ENCODE measurements at regions not wholly inside any gene's neighbourhood (a gene's known extent, or its start where the extent isn't known, plus 50 kb on each side); places are given as distances from the start of the nearest gene placed in this dataset.

- no peaks in the 10 kb centered on the region for H3K9me3 ChIP-seq (ENCODE audit: control insufficient read depth in 2 of 2, insufficient read depth in 1 of 2, low read depth in 1 of 2, low read length in 1 of 2)
- 25 to 42% (median 27%) methylated on average over 1 of the region's 1 CpG for WGBS, 3 donors
- no peak for FAIRE-seq
These were observed 596.5 kb upstream of the MIR17HG start for GRCh38 chr13:90751026-90751425.

DNA sequence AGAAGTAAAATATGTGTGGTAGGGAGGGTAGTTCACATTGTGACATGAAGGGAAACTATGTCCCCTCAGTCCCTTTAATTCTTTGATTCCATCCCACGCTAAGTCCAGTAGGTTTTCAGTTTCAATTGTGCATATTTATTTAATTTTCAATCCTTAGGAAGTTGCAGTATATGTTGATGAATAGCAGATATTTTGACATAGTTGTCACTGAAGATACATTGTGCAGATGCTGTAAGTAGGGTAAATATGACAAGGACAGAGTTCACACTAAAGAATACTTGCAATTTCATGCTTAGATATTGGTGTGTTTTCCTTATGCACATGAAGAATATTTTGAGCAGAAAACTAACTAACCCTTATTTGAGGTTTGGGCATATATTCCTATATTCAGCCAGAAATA is 595.4 kb upstream of the MIR17HG start:
- H3K27ac ChIP-seq (ENCODE audit: low read depth in 1 of 3, low read length in 2 of 3): no peak overlapping the region
- no peak for FAIRE-seq
- WGBS, 3 donors: 67 to 74% (median 72%) methylated on average over 1 of the region's 1 CpG
- H3K36me3 ChIP-seq (ENCODE audit: control insufficient read depth in 3 of 3, insufficient read depth in 2 of 3, low read depth in 1 of 3, low read length in 3 of 3): no peaks in the 10 kb centered on the region
- no peak overlapping the region for H3K4me3 ChIP-seq (ENCODE audit: low read depth in 1 of 3, low read length in 3 of 3)
- no peaks in the 10 kb centered on the region for H3K9me3 ChIP-seq (ENCODE audit: control insufficient read depth in 2 of 2, insufficient read depth in 1 of 2, low read depth in 1 of 2, low read length in 1 of 2)
- no peaks in the 10 kb centered on the region for H3K4me1 ChIP-seq (ENCODE audit: control insufficient read depth in 3 of 3, insufficient read depth in 2 of 3, low read depth in 1 of 3, low read length in 2 of 3)
- no peaks in the 10 kb centered on the region for H3K27me3 ChIP-seq (ENCODE audit: control insufficient read depth in 3 of 3, insufficient read depth in 3 of 3, low read length in 3 of 3)
- DNase-seq: no peak

More at GRCh38 chr13:90751026-90751425, 596.5 kb upstream of the MIR17HG start:
- DNase-seq: no peak
- H3K4me3 ChIP-seq (ENCODE audit: low read depth in 1 of 3, low read length in 3 of 3): no peak overlapping the region
- H3K27me3 ChIP-seq (ENCODE audit: control insufficient read depth in 3 of 3, insufficient read depth in 3 of 3, low read length in 3 of 3): no peaks in the 10 kb centered on the region
- H3K4me1 ChIP-seq (ENCODE audit: control insufficient read depth in 3 of 3, insufficient read depth in 2 of 3, low read depth in 1 of 3, low read length in 2 of 3): no peaks in the 10 kb centered on the region
- H3K36me3 ChIP-seq (ENCODE audit: control insufficient read depth in 3 of 3, insufficient read depth in 2 of 3, low read depth in 1 of 3, low read length in 3 of 3): no peaks in the 10 kb centered on the region
- H3K27ac ChIP-seq (ENCODE audit: low read depth in 1 of 3, low read length in 2 of 3): no peak overlapping the region

DNA sequence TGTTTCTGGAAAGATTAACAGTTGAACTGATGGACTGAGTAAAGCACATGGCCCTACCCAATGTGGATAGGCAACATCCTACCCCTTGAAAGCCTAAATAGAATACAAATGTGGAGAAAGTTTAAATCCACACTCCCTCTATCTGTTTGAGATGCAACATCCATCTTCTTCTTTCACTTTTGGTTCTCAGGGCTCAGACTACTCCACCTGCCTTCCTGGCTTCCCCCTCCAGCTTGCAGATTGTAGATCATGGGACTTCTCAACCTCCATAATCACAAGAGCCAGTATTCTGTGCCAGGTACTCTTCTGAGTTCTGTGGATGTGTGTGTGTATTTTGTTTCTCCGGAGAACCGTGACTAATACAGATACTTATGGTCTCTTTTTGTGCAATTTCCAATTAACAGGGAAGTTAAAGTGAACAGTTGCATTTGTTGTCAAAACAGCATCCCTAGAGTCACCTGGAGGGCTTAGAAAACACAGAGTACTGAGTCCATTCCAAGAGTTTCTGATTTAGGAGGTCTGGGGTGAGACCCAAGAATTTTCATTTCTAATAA is 590.3 kb upstream of the MIR17HG start:
- WGBS, 3 donors: 73 to 85% (median 83%) methylated on average over 2 of the region's 2 CpGs
- Histone ChIP-seq H3K27me3 (ENCODE audit: control insufficient read depth in 3 of 3, insufficient read depth in 3 of 3, low read length in 3 of 3) (no peaks in the 10 kb centered on the region), H3K9me3 (ENCODE audit: control insufficient read depth in 2 of 2, insufficient read depth in 1 of 2, low read depth in 1 of 2, low read length in 1 of 2) (no peaks in the 10 kb centered on the region), H3K36me3 (ENCODE audit: control insufficient read depth in 3 of 3, insufficient read depth in 2 of 3, low read depth in 1 of 3, low read length in 3 of 3) (no peaks in the 10 kb centered on the region), H3K27ac (ENCODE audit: low read depth in 1 of 3, low read length in 2 of 3) (no peak overlapping the region), H3K4me1 (ENCODE audit: control insufficient read depth in 3 of 3, insufficient read depth in 2 of 3, low read depth in 1 of 3, low read length in 2 of 3) (no peaks in the 10 kb centered on the region), H3K4me3 (ENCODE audit: low read depth in 1 of 3, low read length in 3 of 3) (no peak overlapping the region)
- DNase-seq: no peak
- no peak for FAIRE-seq

- Histone ChIP-seq H3K27ac (ENCODE audit: low read depth in 1 of 3, low read length in 2 of 3) (no peak overlapping the region), H3K9me3 (ENCODE audit: control insufficient read depth in 2 of 2, insufficient read depth in 1 of 2, low read depth in 1 of 2, low read length in 1 of 2) (no peaks in the 10 kb centered on the region), H3K36me3 (ENCODE audit: control insufficient read depth in 3 of 3, insufficient read depth in 2 of 3, low read depth in 1 of 3, low read length in 3 of 3) (no peaks in the 10 kb centered on the region), H3K4me3 (ENCODE audit: low read depth in 1 of 3, low read length in 3 of 3) (no peak overlapping the region), H3K4me1 (ENCODE audit: control insufficient read depth in 3 of 3, insufficient read depth in 2 of 3, low read depth in 1 of 3, low read length in 2 of 3) (no peaks in the 10 kb centered on the region), H3K27me3 (ENCODE audit: control insufficient read depth in 3 of 3, insufficient read depth in 3 of 3, low read length in 3 of 3) (no peaks in the 10 kb centered on the region)
- WGBS, 3 donors: 60 to 92% (median 80%) methylated on average over 1 of the region's 1 CpG
- DNase-seq: no peak
- no peak for FAIRE-seq
These were observed 586.8 kb upstream of the MIR17HG start for GRCh38 chr13:90760639-90761038.

DNA sequence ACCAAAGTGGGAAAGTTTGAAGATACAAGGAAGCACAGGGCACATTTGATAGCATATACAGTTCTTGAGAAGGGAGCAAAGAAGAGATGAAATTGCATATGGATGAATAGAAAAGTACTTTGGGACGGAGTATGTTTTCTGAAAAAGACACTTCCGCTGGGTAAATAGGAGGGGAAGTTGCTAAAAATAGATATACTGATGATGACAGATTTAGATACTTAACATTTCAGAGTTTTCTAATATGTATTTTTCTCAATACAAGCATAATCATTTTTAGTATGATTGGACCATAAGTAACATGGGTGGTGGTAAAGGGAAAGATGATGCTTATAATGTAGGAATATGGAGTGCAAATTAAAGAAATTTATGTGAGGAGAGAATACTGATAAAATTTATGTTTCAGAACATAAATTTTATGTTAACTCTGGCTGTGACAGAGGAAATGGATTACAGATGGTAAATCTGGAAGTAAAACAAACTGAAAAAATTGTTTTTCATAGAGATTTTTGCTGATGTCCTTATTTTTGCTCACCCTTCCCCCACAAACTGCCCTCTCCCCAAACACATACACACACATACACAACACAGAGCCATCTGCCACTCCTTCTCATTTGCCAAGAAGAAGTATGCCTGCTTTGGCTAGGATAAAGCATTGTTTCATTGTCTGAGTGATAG is 583.9 kb upstream of the MIR17HG start:
- Histone ChIP-seq H3K4me3 (ENCODE audit: low read depth in 1 of 3, low read length in 3 of 3) (no peak overlapping the region), H3K36me3 (ENCODE audit: control insufficient read depth in 3 of 3, insufficient read depth in 2 of 3, low read depth in 1 of 3, low read length in 3 of 3) (no peaks in the 10 kb centered on the region), H3K9me3 (ENCODE audit: control insufficient read depth in 2 of 2, insufficient read depth in 1 of 2, low read depth in 1 of 2, low read length in 1 of 2) (no peaks in the 10 kb centered on the region), H3K4me1 (ENCODE audit: control insufficient read depth in 3 of 3, insufficient read depth in 2 of 3, low read depth in 1 of 3, low read length in 2 of 3) (no peaks in the 10 kb centered on the region), H3K27ac (ENCODE audit: low read depth in 1 of 3, low read length in 2 of 3) (no peak overlapping the region), H3K27me3 (ENCODE audit: control insufficient read depth in 3 of 3, insufficient read depth in 3 of 3, low read length in 3 of 3) (no peaks in the 10 kb centered on the region)
- 44 to 81% (median 45%) methylated on average over 2 of the region's 2 CpGs for WGBS, 3 donors
- DNase-seq (no peak), FAIRE-seq (no peak)

- Histone ChIP-seq H3K27ac (ENCODE audit: low read depth in 1 of 3, low read length in 2 of 3) (no peak overlapping the region), H3K36me3 (ENCODE audit: control insufficient read depth in 3 of 3, insufficient read depth in 2 of 3, low read depth in 1 of 3, low read length in 3 of 3) (no peaks in the 10 kb centered on the region), H3K4me3 (ENCODE audit: low read depth in 1 of 3, low read length in 3 of 3) (no peak overlapping the region), H3K27me3 (ENCODE audit: control insufficient read depth in 3 of 3, insufficient read depth in 3 of 3, low read length in 3 of 3) (no peaks in the 10 kb centered on the region), H3K9me3 (ENCODE audit: control insufficient read depth in 2 of 2, insufficient read depth in 1 of 2, low read depth in 1 of 2, low read length in 1 of 2) (no peaks in the 10 kb centered on the region), H3K4me1 (ENCODE audit: control insufficient read depth in 3 of 3, insufficient read depth in 2 of 3, low read depth in 1 of 3, low read length in 2 of 3) (no peaks in the 10 kb centered on the region)
- DNase-seq (no peak), FAIRE-seq (no peak)
- WGBS, 3 donors: 61 to 78% (median 70%) methylated on average over 1 of the region's 1 CpG
These were observed 581.0 kb upstream of the MIR17HG start for GRCh38 chr13:90766386-90766902.

DNA sequence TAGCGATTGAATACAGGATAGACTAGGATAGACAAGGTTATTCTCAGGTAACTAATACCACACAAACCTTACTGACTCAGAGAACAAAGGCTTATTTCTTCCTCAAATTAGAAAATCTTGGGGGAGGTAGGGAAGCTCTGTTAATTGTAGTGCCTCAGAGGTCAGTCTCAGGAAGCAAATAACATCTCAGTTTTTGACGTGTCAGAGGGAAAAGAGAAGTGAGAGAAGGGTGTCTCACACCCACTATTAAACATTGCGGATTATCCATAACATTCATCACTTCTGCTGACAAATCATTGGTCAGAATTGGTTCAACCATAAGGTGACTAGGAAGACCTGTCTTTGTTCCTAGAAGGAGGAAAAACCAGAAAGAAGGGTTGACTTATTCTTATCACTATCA is 579.4 kb upstream of the MIR17HG start:
- H3K9me3 ChIP-seq (ENCODE audit: control insufficient read depth in 2 of 2, insufficient read depth in 1 of 2, low read depth in 1 of 2, low read length in 1 of 2): no peaks in the 10 kb centered on the region
- FAIRE-seq: no peak
- no peaks in the 10 kb centered on the region for H3K36me3 ChIP-seq (ENCODE audit: control insufficient read depth in 3 of 3, insufficient read depth in 2 of 3, low read depth in 1 of 3, low read length in 3 of 3)
- H3K4me3 ChIP-seq (ENCODE audit: low read depth in 1 of 3, low read length in 3 of 3): no peak overlapping the region
- 72 to 81% (median 77%) methylated on average over 3 of the region's 3 CpGs for WGBS, 3 donors
- H3K27ac ChIP-seq (ENCODE audit: low read depth in 1 of 3, low read length in 2 of 3): no peak overlapping the region
- H3K27me3 ChIP-seq (ENCODE audit: control insufficient read depth in 3 of 3, insufficient read depth in 3 of 3, low read length in 3 of 3): no peaks in the 10 kb centered on the region
- H3K4me1 ChIP-seq (ENCODE audit: control insufficient read depth in 3 of 3, insufficient read depth in 2 of 3, low read depth in 1 of 3, low read length in 2 of 3): no peaks in the 10 kb centered on the region
- DNase-seq: no peak

GRCh38 chr13:90769387-90769786 is 578.1 kb upstream of the MIR17HG start:
- H3K27me3 ChIP-seq (ENCODE audit: control insufficient read depth in 3 of 3, insufficient read depth in 3 of 3, low read length in 3 of 3): no peaks in the 10 kb centered on the region
- FAIRE-seq (no peak), DNase-seq (no peak)
- H3K27ac ChIP-seq (ENCODE audit: low read depth in 1 of 3, low read length in 2 of 3): no peak overlapping the region
- no peaks in the 10 kb centered on the region for H3K36me3 ChIP-seq (ENCODE audit: control insufficient read depth in 3 of 3, insufficient read depth in 2 of 3, low read depth in 1 of 3, low read length in 3 of 3)
- H3K4me3 ChIP-seq (ENCODE audit: low read depth in 1 of 3, low read length in 3 of 3): no peak overlapping the region
- H3K4me1 ChIP-seq (ENCODE audit: control insufficient read depth in 3 of 3, insufficient read depth in 2 of 3, low read depth in 1 of 3, low read length in 2 of 3): no peaks in the 10 kb centered on the region
- WGBS, 3 donors: 70 to 75% (median 73%) methylated on average over 3 of the region's 3 CpGs
- no peaks in the 10 kb centered on the region for H3K9me3 ChIP-seq (ENCODE audit: control insufficient read depth in 2 of 2, insufficient read depth in 1 of 2, low read depth in 1 of 2, low read length in 1 of 2)

DNA sequence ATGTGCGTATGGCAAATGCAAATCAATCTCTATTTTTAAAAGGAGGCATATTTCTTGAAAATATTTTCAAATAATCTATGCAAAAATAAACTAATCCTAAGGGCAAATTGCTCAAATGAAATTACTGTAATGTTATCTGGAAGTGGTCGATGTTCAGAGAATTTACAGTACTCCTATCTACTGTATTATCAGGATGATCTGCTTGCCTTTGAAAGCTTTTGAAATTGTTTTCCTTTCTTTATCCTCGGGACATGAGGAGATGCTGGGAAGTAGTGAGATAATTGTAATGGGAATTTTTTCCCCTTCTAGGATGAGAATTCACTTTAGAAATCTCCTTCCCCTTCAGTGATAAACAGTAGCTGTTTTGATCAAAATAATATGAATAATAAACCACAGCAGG is 577.2 kb upstream of the MIR17HG start:
- no peak for DNase-seq
- Histone ChIP-seq H3K36me3 (ENCODE audit: control insufficient read depth in 3 of 3, insufficient read depth in 2 of 3, low read depth in 1 of 3, low read length in 3 of 3) (no peaks in the 10 kb centered on the region), H3K27me3 (ENCODE audit: control insufficient read depth in 3 of 3, insufficient read depth in 3 of 3, low read length in 3 of 3) (no peaks in the 10 kb centered on the region), H3K4me1 (ENCODE audit: control insufficient read depth in 3 of 3, insufficient read depth in 2 of 3, low read depth in 1 of 3, low read length in 2 of 3) (no peaks in the 10 kb centered on the region), H3K4me3 (ENCODE audit: low read depth in 1 of 3, low read length in 3 of 3) (no peak overlapping the region), H3K9me3 (ENCODE audit: control insufficient read depth in 2 of 2, insufficient read depth in 1 of 2, low read depth in 1 of 2, low read length in 1 of 2) (no peaks in the 10 kb centered on the region), H3K27ac (ENCODE audit: low read depth in 1 of 3, low read length in 2 of 3) (no peak overlapping the region)
- 41 to 54% (median 48%) methylated on average over 3 of the region's 3 CpGs for WGBS, 3 donors
- no peak for FAIRE-seq

Data from small intestine (tissue), 7 donors.